Hypothalamus (tissue), 51 donors: ENCODE measurements at regions not wholly inside any gene's neighbourhood (a gene's known extent, or its start where the extent isn't known, plus 50 kb on each side); places are given as distances from the start of the nearest gene placed in this dataset.
"Not testable (repeated sequence)": the region's sequence is repeated elsewhere in the genome, so short reads cannot be mapped to it uniquely, and the experiment has no call there.

Experiments used
- DNase-seq, 51 donors: peaks; one replicate each; lab custom pipeline; 2025; lab: John Stamatoyannopoulos, UW

DNA sequence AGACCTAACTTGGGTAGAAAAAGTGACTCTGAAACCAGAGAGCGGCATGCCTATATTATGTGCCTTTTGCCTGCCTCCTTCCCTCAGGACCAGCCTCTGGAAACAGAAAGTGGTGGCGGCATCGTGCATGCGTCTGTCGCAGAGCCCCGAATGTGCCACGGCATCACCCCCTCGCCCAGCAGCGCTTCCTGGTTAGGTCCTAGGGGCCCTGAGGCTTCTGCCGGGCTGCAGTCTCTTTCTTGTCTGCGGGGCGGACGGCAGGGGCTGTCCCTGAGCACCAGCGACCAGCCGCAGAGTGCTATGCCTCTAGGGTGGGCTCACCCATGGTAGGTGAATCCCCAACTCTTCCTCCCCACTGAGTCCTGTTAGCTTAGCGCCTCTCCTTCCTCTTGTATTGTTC is 68.7 kb downstream of the VSIG4 start:
- no peak for DNase-seq

DNA sequence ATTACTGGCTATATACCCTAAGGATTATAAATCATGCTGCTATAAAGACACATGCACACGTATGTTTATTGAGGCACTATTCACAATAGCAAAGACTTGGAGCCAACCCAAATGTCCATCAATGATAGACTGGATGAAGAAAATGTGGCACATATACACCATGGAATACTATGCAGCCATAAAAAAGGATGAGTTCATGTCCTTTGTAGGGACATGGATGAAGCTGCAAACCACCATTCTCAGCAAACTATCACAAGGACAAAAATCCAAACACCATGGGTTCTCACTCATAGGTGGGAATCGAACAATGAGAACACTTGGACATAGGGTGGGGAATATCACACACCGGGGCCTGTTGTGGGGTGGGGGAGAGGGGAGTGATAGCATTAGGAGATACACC is 72.7 kb downstream of the VSIG4 start:
- DNase-seq: not testable (repeated sequence)

DNA sequence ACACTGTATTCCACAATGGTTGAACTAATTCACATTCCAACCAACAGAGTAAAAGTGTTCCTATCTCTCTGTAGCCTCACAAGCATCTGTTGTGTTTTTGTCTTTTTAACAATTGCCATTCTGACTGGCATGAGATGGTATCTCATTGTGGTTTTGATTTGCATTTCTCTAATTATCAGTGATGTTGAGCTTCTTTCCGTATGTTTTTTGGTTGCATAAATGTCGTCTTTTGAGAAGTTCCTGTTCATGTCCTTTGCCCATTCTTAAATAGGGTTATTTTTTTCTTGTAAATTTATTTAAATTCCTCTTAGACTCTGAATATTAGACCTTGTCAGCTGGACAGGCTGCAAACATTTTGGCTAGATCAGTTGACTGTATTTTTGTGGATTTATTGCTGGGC is 78.2 kb downstream of the VSIG4 start:
- DNase-seq: no peak

DNA sequence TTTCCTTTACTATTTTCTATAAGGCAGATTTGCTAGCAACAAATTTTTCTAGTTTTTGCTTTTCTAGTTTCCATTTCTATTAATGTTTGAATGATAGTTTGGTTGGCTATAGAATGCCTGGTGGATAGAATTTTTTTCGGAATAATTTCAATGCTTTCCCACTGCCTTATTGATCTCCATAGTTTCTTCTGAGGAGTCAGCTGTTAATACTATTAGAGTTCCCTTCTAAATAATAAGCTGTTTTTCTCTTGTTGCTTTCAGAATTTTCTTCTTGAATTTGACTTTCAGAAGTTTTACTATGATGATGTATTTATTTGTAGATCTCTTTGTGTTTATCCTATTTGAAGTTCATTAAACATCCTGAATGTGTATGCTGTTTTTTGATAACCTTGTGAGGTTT is 91.8 kb downstream of the VSIG4 start:
- no peak for DNase-seq

DNA sequence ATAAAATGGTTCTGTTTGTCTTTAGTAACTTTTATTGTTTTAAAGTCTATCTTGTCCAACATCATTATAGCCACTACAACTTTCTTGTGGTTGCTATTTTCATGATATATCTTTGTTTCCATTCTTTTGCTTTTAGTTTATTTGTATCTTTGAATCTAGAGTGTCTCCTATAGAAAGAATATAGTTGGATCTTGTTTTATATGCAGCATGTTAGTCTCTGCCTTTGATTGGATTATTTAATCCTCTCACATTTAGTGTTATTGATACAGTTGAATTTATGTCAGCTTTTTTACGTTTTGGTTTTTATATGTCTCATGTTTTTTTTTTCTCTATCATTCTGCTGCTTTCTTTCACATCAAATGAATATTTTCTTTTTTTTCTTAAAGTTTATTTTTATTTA is 98.1 kb downstream of the VSIG4 start:
- DNase-seq: no peak

DNA sequence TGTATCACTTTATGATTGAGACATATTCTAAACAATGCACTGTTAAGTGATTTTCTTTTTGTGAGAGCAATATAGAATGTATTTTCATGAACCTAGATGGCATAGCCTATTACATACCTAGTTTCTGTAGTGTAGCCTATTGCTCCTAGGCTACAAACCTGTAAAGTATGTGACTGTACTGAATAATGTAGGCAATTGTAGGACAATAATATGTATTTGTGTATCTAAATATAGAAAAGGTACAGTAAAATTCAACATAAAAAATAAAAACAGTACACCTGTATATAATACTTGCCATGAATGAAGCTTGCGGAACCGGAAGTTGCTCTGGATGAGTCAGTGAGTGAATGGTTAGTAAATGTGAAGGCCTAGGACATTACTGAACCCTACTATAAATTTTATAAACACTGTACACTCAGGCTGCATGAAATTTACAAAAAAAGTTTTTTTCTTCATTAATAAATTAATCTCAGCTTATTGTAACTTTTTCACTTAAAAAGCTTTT is 106.7 kb downstream of the VSIG4 start:
- DNase-seq: no peak

DNA sequence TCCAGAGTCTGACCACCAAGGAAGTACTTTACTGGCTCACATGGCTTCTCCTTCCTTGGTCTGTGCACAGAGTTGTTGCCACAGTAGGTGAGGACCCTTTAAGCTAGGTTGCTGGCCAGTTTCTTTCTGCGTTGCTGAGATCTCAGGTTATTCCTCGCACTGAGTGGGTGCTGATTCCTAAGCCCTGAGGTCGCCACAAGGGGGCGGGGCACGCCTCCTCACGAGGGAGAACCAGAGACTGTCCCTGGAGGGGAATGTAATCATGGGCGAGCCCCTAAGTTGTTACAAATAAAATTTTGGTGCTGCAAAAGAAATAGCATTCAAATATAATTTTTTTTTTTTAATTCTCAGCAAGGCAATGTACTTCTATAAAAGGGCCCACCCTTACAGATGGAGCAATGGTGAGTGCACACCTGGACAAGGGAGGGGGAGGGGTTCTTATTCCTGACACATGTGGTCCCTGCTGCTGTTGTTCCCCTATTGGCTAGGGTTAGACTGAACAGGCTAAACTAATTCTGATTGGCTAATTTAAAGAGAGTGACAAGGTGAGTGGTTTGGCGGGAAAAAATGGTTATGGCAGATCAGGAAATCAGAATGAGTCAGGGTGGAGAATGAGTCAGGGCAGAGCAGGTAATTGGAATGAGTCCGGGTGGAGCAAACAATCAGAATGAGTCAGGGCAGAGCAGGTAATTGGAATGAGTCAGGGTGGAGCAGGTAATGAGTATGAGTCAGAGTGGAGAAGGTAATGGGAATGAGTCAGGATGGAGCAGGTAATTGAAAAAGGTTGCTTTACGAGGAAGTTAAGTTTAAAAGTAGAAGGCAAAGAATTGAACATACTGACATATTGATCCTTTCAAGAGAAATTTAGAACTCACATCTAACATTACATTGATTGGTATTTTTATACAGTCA is 107.5 kb downstream of the VSIG4 start:
- DNase-seq: no peak

DNA sequence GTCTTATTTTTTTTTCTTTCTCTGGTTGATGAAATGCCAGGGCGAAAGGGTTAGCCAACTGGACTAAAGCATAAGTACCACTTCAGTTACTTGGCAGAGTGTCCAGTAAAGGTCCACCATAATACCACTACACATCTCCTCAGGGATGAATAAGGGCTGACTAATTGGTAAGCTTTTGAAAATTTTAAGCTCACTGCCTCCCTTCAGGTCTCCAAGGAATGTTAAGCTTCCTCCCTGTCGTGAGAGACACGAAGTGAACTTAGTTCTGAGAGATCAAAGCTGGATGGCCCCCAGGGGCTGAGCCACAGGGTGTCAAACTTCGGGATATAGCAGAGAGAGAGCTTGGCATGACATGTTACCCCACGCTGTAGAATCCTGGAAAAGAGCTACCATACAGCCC is 111.4 kb downstream of the VSIG4 start:
- no peak for DNase-seq

DNA sequence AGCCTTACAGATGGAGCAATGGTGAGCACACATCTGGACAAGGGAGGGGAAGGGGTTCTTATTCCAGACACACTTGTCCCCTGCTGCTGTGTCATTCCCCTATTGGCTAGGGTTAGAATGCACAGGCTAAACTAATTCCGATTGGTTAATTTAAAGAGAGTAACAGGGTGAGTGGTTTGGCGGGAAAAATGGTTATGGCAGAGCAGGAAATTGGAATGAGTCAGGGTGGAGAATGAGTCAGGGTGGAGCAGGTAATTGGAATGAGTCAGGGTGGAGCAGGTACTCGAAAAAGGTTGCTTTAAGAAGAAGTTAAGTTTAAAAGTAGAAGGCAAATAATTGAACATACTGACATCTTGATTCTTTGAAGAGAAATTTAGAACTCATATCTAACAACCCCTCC is 112.5 kb downstream of the VSIG4 start:
- DNase-seq: not testable (repeated sequence)

DNA sequence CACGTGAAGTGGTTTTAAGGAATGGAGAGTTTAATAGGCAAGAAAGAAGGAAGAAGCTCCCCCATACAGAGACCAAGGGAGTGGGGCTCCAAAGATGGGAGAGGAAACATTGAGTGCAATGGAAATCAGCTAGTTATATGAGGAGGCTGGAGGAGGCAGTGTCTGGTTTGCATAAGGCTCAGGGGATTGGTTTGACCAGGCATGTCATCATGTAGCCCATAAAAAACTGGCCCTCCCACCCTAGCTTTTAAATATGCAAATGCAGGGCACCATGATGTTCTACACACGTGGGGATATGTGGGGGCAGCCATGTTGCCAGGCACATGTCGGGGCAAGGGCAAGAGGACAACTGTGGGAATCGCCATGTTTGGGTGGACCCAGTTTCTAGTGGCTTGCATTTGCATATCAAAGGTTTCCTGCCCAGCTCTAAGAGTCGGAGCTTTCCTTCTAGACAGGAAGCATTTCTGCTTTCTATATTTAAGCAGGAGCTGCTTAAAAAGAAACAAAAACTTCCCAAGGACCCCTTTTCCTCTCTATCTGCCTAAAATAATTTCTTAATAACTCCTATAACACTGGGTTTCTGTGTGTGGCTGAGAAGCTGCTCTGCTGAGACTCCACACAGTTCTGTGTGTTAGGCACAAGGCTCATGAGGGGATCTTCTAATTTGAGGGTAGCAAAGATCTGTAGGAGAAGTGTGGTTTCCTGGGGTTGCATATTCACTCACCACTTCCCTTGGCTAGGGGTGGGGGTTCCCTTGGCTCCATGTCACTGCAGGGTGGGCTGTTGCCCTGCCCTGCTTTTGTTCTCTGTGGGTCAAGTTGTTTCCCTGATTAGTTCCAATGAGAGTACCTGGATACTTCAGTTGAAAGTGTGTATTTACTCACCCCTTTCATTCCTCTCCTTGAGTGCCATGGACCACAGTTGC is 113.5 kb downstream of the VSIG4 start:
- DNase-seq: no peak

DNA sequence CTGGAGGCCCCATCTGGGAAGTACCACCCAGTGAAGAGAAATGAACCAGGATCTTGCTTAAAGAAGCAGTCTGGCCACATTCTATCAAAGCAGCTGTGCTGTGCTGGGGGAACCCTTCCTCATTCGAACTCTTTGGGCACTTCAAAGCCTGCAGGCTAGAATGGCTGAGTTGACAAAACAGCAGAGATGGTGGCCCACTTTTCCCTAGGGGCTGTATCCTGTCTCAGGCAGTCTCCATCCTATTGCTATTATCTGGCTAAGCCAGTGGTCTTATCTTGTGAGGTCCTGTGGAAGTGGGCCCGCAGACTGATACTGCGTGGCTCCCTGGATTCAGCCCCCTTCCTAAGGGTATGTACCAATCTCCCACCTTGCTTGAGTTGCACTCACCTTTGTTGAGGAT is 114.3 kb downstream of the VSIG4 start:
- no peak for DNase-seq

DNA sequence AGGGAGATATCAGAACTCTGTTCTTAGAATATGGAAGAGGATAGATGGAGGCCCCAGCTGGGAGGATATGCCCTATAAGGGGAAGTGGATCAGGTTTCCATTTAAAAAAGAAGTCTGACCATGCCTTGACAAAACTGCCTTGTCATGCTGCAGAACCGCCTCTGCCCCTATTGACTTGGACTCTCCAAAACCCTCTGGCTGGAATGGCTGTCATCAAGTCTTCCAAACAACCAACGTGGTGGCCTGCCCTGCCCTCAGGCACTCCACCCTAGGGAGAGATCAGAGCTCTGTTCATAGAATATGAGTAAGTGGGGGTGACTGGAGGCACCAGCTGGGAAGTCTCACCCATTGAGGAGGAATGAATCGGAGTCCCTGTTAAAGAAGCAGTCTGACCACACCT is 114.9 kb downstream of the VSIG4 start:
- no peak for DNase-seq

DNA sequence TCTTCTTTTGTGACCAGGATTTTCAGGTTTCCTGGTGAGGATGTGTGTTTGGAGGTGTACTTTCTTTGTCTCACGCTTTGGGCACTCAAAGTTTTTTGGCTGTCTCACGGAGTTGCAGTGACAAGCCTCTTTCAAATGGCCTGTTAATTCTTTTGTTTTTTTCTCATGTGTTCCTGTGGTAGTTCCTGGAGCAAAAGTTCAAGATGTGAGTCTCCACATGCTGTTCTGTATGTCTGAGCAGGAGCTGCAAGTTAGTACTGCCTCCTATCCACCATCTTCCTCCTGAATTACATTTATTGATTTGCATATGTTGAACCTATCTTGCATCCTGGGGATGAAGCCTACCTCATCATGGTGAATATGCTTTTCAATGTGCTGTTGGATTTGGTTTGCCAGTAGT is 118.5 kb downstream of the VSIG4 start:
- no peak for DNase-seq

DNA sequence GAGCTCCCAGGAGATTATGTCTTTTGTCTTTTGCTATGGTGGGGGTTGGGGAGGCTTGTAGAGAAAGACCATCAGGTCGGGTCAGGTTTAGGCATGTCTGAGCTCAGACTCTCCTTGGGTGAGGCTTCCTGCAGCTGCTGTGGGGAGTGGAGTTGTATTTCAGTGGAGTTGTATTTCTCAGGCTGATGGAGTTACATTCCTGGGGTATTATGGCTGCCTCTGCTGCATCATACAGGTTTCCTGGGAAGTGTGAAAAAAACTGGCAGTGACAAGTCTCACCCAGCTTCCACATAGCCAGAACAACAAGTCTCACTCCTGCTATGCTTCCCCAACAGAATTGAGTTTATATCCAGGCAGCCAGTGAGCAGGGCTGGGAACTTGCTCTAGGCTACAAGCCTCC is 119.3 kb downstream of the VSIG4 start:
- no peak for DNase-seq

DNA sequence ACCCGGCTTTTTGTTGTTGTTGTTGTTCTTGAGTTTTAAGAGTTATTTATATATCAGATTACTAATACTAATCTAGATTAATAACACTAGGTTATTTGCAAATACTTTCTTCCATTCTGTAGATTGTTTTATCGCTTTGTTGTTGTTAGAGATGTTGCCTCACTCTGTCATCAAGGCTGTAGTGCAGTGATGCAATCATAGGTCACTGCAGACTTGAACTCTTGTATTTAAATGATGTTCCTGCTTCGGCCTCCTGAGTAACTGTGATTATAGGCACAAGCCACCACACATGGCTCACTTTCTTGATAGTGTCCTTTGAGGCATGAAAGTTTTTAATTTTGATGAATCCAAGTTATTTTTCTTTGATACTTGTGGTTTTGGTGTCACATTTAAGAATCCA is 129.0 kb downstream of the VSIG4 start:
- no peak for DNase-seq

DNA sequence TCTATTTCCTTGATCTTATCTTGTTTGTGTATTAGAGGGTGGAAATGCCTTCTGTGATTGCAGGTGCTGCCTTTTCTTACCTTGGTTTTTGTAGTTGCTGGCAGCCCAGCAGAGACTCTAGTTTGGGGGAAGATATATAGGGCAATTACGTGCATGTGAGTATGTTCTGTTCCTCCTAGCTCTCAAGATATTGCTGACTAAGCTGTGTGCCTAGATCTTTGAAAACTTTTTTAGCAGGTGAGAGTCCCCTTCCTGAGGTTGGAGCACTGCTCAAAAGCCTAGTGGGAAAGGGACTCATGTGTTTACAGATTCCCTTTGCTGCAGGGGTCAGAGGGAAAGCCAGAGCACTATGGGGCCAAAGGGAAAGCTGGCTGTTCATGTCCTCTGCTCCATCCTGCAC is 136.1 kb downstream of the VSIG4 start:
- DNase-seq: no peak

DNA sequence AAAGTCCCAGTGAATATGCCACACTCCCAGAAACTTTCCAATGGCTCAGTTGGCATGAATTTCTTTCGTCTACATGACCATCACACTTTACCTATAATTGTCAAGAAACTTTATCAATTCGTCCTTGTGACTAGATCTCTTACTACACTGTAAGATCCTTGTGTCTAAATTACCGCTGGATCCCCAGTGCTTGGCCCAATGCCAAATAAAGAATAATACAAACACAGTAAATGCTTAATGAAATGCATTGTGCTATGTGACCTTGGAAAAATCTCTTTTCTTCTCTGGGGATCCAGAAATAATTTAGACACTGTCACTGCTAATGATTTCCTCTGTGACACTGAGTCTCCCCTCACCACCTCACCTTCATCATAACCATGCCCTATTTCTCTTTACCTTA is 137.9 kb downstream of the VSIG4 start:
- no peak for DNase-seq

DNA sequence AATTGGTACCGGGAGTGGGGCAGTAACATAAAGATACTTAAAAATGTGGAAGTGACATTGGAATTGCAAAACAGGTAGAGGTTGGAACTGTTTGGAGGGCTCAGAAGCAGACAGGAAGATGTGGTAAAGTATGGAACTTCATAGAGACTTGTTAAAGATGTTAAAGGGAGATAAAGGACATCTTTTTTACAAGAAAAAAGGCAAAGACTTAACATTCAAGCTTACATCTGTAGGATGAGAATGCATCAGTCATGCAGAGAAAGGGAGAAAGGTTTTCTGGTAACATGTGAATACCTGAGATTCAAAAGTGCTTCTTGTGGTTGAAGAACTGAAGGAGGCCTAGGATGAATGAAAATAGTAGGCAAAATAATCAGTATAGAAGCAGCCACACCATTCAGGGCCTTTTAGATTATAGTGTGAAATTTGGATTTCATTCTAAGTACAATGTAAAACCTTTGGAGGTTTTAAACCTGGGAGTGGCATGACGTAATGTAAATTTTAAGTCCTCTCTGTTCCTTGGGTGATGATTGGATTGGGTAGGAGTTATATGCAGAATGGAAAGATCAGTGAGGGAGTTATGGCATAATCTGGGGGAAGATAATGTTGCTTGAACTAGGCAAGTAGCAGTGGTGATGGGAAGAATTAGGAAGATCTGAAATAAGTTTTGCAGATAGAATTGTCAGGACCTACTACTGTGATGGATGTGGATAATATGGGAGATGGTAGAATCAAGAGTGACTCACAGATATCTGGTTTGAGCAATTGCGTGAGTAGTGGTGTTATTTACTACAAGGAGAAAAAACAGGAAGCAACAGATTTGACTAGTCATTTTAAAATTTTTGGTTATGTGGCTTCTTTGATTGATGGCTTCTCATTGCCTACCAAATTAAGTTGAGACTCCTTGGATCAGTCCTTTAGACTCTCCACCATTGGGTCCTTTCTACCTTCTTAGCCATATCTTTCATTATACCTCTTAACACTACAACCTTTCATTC is 138.7 kb downstream of the VSIG4 start:
- no peak for DNase-seq

DNA sequence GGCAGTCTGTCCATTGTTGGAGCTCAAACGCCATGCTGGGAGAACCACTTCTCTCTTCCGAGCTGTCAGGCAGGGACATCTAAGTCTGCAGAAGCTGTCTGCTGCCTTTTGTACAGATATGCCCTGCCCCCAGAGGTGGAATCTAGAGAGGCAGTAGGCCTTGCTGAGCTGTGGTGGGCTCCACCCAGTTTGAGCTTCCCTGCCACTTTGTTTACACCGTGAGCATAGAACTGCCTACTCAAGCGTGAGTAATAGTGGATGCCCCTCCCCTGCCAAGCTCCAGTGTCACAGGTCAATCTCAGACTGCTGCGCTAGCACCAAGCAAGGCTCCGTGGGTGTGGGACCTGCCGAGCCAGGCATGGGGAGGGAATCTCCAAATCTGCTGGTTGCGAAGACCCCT is 145.7 kb downstream of the VSIG4 start:
- DNase-seq: no peak

DNA sequence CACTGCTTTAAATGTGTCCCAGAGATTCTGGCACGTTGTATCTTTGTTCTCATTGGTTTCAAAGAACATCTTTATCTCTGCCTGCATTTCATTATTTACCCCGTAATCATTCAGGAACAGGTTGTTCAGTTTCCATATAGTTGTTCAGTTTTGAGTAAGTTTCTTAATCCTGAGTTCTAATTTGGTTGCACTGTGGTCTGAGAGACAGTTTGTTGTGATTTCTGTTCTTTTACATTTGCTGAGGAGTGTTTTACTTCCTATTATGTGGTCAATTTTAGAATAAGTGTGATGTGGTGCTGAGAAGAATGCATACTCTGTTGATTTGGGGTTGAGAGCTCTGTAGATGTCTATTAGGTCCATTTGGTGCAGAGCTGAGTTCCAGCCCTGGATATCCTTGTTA is 148.1 kb downstream of the VSIG4 start:
- DNase-seq: not testable (repeated sequence)
